NOMO-1 (cell line): ENCODE measurements at regions not wholly inside any gene's neighbourhood (a gene's known extent, or its start where the extent isn't known, plus 50 kb on each side); places are given as distances from the start of the nearest gene placed in this dataset.
"Not testable (repeated sequence)": the region's sequence is repeated elsewhere in the genome, so short reads cannot be mapped to it uniquely, and the experiment has no call there.

Experiments
- DNase-seq, 2 experiments: peaks; one replicate each; lab custom pipeline; 2025; ENCODE audit not compliant: unreplicated experiment in 2 of 2; lab: John Stamatoyannopoulos, UW

DNA sequence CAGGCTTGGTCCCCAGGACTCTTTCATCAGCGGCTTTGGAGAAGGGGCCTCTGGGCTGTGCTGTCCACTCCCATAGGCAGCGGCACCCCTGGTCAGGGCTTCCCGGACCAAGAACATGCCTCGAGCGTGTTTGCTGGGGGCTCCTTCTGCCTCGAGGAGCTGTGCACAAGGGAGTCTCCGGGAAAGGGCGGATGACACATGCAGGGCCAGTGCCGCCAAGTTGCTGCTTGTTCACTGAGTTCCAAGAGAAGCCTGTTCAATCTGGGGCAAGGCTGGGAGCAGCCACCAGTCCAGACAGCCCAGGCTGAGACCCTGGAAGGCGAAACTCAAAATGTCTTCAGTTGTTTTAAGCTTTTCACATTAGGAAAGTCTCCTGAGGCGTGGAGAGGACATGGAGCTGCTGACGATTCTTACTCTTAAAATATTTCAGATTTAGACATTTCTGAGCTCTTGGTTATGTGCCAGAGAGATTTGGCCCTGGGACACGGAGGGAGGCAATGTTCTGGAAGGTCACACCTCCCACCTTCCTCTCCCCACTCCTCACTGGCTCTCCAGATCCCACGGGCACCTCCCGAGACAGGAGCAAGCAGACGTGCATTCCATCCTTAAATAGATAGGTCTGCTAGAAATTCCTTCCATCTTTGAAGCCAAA, 84.5 kb upstream of the ZNF469 start:
- DNase-seq = no peak

- DNase-seq = no peak
Measured at GRCh38 chr16:88298833-88299745, 83.7 kb upstream of the ZNF469 start.

DNA sequence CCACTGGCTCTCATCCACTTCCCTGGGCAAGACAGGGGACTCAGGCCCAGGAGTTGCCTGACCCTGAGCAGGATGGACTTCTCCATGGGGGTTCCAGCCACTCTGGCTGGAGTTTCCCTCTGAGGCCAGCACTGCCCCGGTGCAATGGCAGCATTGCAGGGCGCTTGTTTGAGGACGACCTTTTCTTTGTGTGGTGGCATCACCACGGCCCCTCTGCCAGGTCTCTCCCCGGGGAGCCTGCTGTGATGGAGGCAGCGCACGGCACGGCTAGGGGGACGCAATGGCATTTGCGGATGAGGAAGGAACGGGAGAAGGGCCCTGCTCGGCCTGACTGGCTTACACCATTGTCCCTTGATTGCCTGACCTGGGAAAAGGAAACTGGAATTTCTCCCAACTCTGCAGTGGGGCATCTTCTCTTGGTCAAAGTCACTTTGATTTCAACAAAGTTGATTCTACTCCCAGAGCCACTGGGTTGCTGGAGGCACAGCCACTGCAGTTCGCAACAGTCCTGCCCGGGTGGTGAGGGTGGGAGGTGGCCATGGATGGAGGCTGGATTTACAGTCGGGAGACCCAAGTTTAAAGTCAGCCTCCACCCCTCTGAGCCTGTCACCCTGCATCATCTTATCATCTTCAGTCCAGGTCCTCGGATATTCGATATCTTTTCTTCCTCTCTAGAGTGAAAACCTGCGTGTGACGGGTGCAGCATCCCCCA, 82.9 kb upstream of the ZNF469 start:
- no peak for DNase-seq

GRCh38 chr16:88300463-88300835, 82.3 kb upstream of the ZNF469 start:
- no peak for DNase-seq

DNA sequence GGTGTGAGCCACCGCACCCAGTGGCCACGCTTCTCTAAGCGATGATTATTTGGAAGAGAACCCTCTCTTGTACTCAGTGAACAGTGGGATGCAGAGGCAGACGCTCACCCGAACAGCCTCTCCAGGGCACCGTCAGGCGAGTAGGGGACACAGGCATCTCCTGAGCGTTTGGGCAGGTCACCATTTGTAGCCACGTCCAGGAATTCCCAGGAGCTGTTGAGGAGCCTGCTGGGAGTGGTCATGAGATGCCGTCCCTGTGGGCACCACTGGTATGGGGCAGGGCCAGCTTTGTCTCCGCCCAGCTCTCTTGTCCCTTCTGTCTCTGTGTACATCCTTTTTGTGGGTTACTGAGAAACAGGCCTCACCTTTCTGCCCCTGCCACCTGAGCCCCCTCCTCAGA, 81.3 kb upstream of the ZNF469 start:
- no peak for DNase-seq

GRCh38 chr16:88301886-88302285, 80.9 kb upstream of the ZNF469 start:
- no peak for DNase-seq

DNA sequence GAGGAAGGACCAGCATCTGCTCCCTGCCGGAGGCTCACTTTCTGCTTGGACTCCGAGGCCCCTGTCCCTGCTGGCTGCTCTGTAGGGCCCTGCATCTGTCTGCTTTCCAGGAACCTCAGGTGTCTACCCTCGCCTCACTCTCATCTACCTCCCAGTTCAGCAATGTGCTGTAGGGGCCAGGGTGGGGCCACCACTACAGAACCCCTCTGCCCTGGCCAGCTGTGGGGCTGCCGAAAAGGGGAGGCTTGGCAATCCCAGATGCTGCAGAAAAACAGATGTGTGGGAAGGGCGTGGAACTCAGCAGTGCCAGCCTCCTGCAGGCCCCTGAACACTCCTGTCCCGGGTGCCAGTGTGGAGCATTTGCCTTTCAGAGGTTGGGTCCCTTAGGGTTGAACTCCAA, 80.1 kb upstream of the ZNF469 start:
- no peak for DNase-seq

- no peak for DNase-seq
Measured at GRCh38 chr16:88303405-88303804, 79.4 kb upstream of the ZNF469 start.

DNA sequence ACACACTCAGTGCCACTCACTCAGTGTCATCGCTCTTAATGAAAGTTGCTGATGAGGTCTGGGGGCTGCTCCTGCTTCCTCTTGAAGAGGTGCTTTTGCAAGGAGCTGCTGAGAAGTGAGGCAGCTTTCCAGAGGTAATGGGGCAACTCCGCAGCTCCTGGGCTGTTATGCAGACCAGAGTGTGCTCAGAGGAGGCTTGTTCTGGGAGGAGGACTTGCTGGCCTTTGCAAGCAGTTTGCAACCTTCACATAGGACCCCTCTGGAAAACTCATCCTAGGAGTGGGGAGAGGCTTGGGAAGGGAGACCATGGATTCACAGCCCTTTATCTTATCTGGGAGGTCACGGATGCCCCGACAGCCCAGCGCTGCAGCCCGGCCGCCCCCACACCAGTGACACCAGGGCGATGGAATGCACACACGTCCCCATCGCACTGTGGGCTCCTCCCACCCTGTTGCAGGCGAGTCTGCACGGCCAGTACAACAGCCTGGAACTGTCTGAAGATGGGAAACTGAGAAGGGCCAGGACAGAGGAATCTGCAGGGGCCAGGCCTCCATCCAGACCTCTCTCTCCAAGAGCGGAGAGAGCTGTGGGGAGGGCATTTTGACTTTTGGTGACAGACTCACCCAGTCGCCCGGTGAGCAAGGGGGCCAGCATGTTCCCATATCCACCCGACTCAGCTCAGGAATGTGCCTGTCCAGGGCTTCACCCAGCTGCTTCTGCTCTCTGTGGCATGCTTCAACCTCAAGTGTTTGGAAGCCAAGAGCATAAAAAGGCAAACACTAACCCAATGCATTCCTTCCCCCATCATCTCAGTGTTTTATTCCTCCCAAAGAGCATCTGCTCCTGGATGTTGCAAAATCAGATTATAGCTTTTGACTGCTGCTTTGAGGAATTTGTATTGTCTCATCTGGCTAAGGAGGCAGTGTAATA, 78.6 kb upstream of the ZNF469 start:
- no peak for DNase-seq

DNA sequence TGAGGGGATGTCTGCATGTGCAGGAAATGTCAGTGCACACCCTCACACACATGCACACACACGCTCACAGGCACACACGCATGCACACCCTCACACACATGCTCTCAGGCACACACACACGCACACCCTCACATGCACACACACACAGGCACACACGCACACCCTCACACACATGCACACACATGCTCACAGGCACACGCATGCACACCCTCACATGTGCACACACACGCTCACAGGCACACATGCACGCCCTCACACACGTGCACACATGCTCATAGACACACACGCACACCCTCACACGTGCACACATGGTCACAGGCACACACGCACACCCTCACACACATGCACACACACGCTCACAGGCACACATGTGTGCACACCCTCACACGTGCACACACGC, 77.6 kb upstream of the ZNF469 start:
- no peak for DNase-seq

DNA sequence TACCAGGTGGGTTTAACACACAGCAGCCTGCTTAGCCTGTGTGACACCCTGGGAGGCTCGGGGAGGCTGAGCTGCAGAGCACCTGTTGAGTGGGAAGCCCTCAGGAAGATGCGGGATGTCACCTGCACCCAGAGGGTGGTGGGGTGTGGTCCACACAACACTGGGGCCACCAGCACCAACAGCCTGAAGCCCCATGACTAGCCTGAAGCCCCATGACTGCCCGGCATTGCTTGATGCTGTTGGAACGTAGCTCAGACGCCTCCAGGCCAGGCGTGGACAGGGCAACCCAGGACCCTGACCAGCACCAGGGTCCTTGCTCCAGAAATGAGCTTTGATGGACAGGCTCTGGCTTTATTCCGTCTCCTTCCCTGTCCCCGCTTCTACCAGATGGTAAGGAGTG, 76.3 kb upstream of the ZNF469 start:
- no peak for DNase-seq

- DNase-seq = no peak
Measured at GRCh38 chr16:88306860-88307545, 75.8 kb upstream of the ZNF469 start.

DNA sequence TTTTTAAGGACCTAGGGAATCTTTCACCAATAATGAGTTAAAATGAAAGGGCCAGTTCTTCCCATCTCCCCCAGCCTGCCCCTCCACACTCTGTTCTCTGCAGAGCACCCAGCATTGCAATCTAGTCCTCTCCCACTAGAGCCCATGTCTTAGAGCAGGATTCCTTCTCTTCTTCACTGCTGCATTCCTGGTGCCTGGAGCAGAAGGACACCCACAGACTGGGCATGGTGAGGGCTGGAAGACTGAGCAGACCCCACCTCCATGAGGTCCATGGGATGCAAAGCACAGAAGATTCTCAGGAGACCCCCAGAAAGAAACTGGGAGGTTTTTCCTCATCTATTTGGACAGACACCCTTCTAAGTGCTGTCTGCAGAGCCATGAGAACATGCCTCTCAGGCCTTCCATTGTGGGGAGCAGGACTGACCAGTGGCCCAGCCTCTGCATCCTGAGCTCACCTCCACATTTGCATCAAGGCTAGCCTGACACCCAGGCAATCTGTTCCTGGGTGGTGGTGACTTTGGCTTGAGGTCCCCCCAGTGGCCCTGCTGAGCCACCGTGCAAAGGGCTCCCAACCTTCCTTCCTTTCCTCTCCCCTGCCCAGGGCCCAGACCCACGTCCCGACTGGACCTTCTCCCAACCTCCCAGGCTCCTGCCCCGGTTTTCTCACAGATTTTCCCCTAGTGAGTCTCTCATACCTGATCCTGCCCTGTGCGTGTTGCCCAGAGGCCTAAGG, 74.2 kb upstream of the ZNF469 start:
- no peak for DNase-seq

GRCh38 chr16:88309174-88309907, 73.4 kb upstream of the ZNF469 start:
- DNase-seq = no peak

- no peak for DNase-seq
Measured at GRCh38 chr16:88309908-88310265, 72.9 kb upstream of the ZNF469 start.

DNA sequence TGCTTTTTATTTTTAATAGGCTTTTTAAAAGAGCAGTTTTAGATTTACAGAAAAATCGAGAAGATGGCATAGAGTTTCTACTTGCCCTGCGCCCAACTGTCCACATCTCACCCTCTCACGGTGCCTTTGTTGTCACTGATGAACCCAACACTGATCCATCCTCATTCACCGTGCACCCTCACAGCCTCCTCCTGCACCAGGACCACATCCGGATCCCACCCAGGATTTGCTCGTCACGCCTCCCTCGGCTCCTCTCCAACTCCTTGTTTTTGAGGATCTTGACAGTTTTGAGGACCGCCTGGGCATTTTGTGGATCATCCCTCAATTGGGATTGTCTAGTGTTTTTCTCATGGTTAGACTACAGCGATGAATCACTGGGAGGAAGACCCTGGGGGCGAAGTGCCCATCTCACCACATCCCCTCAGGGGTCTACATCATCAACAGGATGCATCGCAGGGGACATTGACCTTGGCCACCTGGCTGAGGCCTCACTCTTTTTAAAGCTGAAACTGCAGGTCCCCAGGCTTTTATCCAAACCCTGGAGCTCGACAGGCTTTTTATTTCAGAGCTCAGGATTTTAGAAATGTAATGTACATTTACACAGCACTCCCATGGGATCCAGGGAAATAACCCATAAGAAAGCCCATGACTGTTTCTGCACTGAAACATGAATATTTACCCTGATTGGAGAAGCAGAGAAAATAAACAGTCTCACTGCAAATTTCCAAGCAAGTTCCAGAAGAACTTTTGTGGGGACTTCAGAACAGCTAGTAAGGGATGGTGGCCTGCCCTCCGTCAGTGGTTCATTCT, 71.8 kb upstream of the ZNF469 start:
- no peak for DNase-seq

- not testable (repeated sequence) for DNase-seq
Measured at GRCh38 chr16:88311860-88312259, 70.9 kb upstream of the ZNF469 start.

GRCh38 chr16:88312732-88313131, 70.0 kb upstream of the ZNF469 start:
- no peak for DNase-seq
